Neural crest cell (in vitro differentiated cells): ENCODE measurements at regions not wholly inside any gene's neighbourhood (a gene's known extent, or its start where the extent isn't known, plus 50 kb on each side); places are given as distances from the start of the nearest gene placed in this dataset.
A peak's percentile ranks its signal among the peaks of the same experiment; 100 is the strongest.
"Not testable (repeated sequence)": the region's sequence is repeated elsewhere in the genome, so short reads cannot be mapped to it uniquely, and the experiment has no call there.

Experiments
- DNase-seq: peaks from one replicate; pipeline ENCODE4 v3.0.0; 2021; ENCODE audit warnings: low read depth, mixed read lengths, low spot score
- H3K27ac Mint-ChIP-seq: one replicate; pipeline ENCODE4 v1.8.0; 2021; ENCODE audit warnings: mild to moderate bottlenecking, mixed read lengths; ENCODE audit not compliant: unreplicated experiment
- H3K27me3 Mint-ChIP-seq: 2 replicates; pipeline ENCODE4 v1.8.0; 2021; ENCODE audit warnings: low read depth, mild to moderate bottlenecking, mixed read lengths
- H3K36me3 Mint-ChIP-seq: 2 replicates; pipeline ENCODE4 v1.8.0; 2021; ENCODE audit warnings: low read depth, mild to moderate bottlenecking, mixed read lengths
- H3K4me1 Mint-ChIP-seq: 2 replicates; pipeline ENCODE4 v1.8.0; 2021; ENCODE audit warnings: mixed read lengths
- H3K4me3 Mint-ChIP-seq: one replicate; pipeline ENCODE4 v1.8.0; 2021; ENCODE audit warnings: mild to moderate bottlenecking, mixed read lengths
- H3K9me3 Mint-ChIP-seq: 2 replicates; pipeline ENCODE4 v1.8.0; 2021; ENCODE audit warnings: mixed read lengths
- CTCF ChIP-seq: fragments of 200-600 bp; sonication (generic); conservative IDR thresholded peaks from 2 replicates; pipeline ENCODE4 v1.5.0; 2021; ENCODE audit warnings: antibody characterized with exemption, mild to moderate bottlenecking

DNA sequence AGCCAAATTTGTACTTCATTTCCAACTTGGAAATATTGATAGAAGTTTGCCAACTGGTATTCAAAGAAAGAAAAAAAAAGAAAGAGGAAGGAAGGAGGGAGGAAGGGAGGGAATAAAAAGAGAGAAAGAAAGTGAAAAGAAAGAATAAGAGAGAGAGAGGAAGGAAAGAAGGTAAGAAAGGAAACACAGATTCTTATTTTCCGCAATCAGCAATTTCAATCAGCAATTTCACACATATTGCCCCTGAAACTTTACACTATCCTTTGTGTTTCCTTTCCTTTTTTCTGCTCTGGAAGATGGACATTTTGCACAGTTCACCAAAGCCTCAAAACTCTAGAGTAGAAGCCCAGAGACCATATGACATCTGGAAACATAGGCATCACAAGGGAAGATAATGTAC, 888.1 kb downstream of the REEP3 start:
- Mint-ChIP-seq H3K27me3 (no peaks in the 10 kb centered on the region), H3K36me3 (no peaks in the 10 kb centered on the region), H3K4me3 (no peak overlapping the region), H3K4me1 (peaks cover 4% of the 10 kb centered on the region), H3K27ac (no peak overlapping the region), H3K9me3 (peaks cover 3% of the 10 kb centered on the region)
- DNase-seq: no peak
- no peak for TF ChIP-seq CTCF

DNA sequence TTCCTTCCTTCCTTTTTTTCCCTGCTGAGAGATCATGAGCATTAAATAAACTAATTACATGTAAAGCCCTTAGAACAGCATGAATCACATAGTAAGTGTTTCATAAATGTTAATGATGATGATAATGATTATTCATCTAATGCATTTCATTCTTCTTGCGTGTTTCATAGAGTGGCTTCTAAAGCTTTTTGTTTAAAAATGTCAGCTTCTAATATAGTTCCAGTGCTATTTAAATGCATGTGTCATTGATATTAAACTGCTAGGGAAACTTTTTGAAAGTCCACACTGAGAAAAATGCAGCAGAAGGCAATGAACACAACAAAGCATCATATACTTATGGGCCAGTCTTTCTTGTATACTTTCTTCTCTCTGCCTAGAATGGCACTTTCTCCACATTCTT, 894.8 kb downstream of the REEP3 start:
- Mint-ChIP-seq H3K9me3 (peaks cover 3% of the 10 kb centered on the region), H3K4me1 (no peaks in the 10 kb centered on the region), H3K4me3 (no peak overlapping the region), H3K27me3 (no peaks in the 10 kb centered on the region), H3K27ac (peak overlapping the region; percentile 24), H3K36me3 (no peaks in the 10 kb centered on the region)
- no peak for DNase-seq
- TF ChIP-seq CTCF: no peak

DNA sequence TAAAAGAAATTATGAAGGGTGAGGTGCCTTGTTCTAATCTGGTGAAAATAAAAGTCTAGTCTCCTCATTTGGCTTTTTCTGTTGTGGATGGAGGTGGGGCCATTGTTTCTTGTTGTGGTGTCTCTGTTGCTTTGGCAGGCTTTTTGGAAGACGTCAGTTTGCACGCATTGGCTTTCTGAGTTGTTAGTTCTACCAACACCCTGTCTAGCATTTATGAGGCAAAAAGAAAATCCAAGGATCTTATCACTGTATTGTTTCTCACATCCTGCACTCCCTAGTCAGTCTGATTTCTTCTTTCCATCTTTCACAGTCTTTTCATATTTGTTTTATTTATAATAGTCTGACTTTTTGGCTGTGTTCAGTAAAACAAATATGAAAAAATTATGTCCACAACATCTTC, 898.3 kb downstream of the REEP3 start:
- Mint-ChIP-seq H3K4me3 (no peak overlapping the region), H3K27ac (no peak overlapping the region), H3K4me1 (no peaks in the 10 kb centered on the region), H3K27me3 (no peaks in the 10 kb centered on the region), H3K9me3 (no peaks in the 10 kb centered on the region), H3K36me3 (no peaks in the 10 kb centered on the region)
- no peak for DNase-seq
- TF ChIP-seq CTCF: no peak

- Mint-ChIP-seq H3K36me3 (no peaks in the 10 kb centered on the region), H3K4me1 (peaks cover 3% of the 10 kb centered on the region)
Observed at GRCh38 chr10:64426745-64427144, 905.5 kb downstream of the REEP3 start.

GRCh38 chr10:64430690-64431323, 909.6 kb downstream of the REEP3 start:
- peak; percentile 22 for DNase-seq
- no peaks in the 10 kb centered on the region for H3K27me3 Mint-ChIP-seq
- peak; percentile 55 for TF ChIP-seq CTCF
- H3K36me3 Mint-ChIP-seq: no peaks in the 10 kb centered on the region
- no peak overlapping the region for H3K27ac Mint-ChIP-seq
- H3K4me1 Mint-ChIP-seq: peaks cover 3% of the 10 kb centered on the region
- no peaks in the 10 kb centered on the region for H3K9me3 Mint-ChIP-seq
- no peak overlapping the region for H3K4me3 Mint-ChIP-seq

More at GRCh38 chr10:64426745-64427144, 905.5 kb downstream of the REEP3 start:
- no peak for TF ChIP-seq CTCF
- no peak for DNase-seq
- H3K27ac Mint-ChIP-seq: no peak overlapping the region
- H3K4me3 Mint-ChIP-seq: no peak overlapping the region
- H3K9me3 Mint-ChIP-seq: no peaks in the 10 kb centered on the region
- H3K27me3 Mint-ChIP-seq: no peaks in the 10 kb centered on the region

DNA sequence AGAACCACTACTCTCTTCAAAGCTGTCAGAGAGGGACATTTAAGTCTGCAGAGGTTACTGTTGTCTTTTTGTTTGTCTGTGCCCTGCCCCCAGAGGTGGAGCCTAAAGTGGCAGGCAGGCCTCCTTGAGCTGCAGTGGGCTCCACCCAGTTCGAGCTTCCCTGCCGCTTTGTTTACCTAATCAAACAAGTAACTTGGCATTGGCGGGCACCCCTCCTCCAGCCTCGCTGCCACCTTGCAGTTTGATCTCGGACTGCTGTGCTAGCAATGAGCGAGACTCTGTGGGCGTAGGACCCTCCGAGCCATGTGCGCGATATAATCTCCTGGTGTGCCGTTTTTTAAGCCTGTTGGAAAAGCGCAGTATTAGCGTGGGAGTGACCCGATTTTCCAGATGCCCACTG, 920.7 kb downstream of the REEP3 start:
- not testable (repeated sequence) for H3K36me3 Mint-ChIP-seq, H3K27me3 Mint-ChIP-seq, H3K4me3 Mint-ChIP-seq, DNase-seq, H3K27ac Mint-ChIP-seq
- Mint-ChIP-seq H3K4me1 (peaks cover 10% of the 10 kb centered on the region), H3K9me3 (peaks cover 10% of the 10 kb centered on the region)
